Right lobe of liver (tissue), 6 donors: ENCODE measurements at regions not wholly inside any gene's neighbourhood (a gene's known extent, or its start where the extent isn't known, plus 50 kb on each side); places are given as distances from the start of the nearest gene placed in this dataset.

ENCODE experiments used
- ATAC-seq, 4 donors: fragments of 200-7000 bp; cut with Tn5 transposase; one replicate each; pipeline ENCODE4 v1.9.1; 2020; ENCODE audit warnings: mild to moderate bottlenecking in 4 of 4, moderate library complexity in 4 of 4
- DNase-seq, 3 donors: peaks; one replicate each; pipeline ENCODE4 v3.0.0-alpha.2; 2020
- H3K27ac ChIP-seq, 3 donors: fragments of 200-600 bp; one replicate each; pipeline ENCODE4 v1.8.0; 2022
- H3K27me3 ChIP-seq, 2 donors: fragments of 200-600 bp; one replicate each; pipeline ENCODE4 v1.8.0; 2022
- H3K36me3 ChIP-seq, 4 donors: fragments of 200-600 bp; sonication (generic) in 1 of 4; one replicate each; pipeline versions ENCODE4 v1.5.1 to v1.8.0; 2017 to 2022; ENCODE audit warnings: control low read depth in 1 of 4
- H3K4me1 ChIP-seq, 4 donors: fragments of 200-600 bp; sonication (generic) in 1 of 4; one replicate each; pipeline versions ENCODE4 v1.5.1 to v1.8.0; 2017 to 2022; ENCODE audit warnings: control low read depth in 1 of 4
- H3K4me3 ChIP-seq, 3 donors: fragments of 200-600 bp; one replicate each; pipeline ENCODE4 v1.8.0; 2022
- H3K9me3 ChIP-seq, 4 donors: fragments of 200-600 bp; sonication (generic) in 1 of 4; one replicate each; pipeline versions ENCODE4 v1.5.1 to v1.8.0; 2017 to 2022; ENCODE audit warnings: control low read depth in 1 of 4
- POLR2A ChIP-seq: fragments of 450-650 bp; IDR thresholded peaks from one replicate; pipeline ENCODE4 v1.6.1; 2017; ENCODE audit warnings: antibody characterized with exemption, mild to moderate bottlenecking
- WGBS: methylation state at CpG from one replicate; pipeline ENCODE4 v1.1.6; 2018; ENCODE audit warnings: low coverage, low lambda C conversion rate; ENCODE audit not compliant: insufficient coverage; ENCODE audit errors: missing lambda C conversion rate; 5-methylcytosine and 5-hydroxymethylcytosine counted together
- intact Hi-C, 2 donors: fragments of 100-400 bp; cut with DNase I; formaldehyde crosslinking; loops; one replicate each; pipeline versions ENCODE4 v1.11.2 to v1.14.1; 2022
- TF ChIP-seq, protein P1 (sequence below), 4 donors: fragments of 200-600 bp in 3 of 4; fragments of 450-650 bp in 1 of 4; IDR thresholded peaks; one replicate each; pipeline versions ENCODE4 v1.5.1 to v1.8.0; 2016 to 2022; ENCODE audit warnings: antibody characterized with exemption in 4 of 4, mild to moderate bottlenecking in 2 of 4
- donor health status: DM: no; HTN: yes; CAD: no.
- donor health status: DM: no; HTN: no; CAD: no.
- donor health status: DM: no; HTN: no; CAD: no.
- donor health status: DM: no; HTN: yes; CAD: no.
- donor health status: DM: no; HTN: yes; CAD: no.

DNA sequence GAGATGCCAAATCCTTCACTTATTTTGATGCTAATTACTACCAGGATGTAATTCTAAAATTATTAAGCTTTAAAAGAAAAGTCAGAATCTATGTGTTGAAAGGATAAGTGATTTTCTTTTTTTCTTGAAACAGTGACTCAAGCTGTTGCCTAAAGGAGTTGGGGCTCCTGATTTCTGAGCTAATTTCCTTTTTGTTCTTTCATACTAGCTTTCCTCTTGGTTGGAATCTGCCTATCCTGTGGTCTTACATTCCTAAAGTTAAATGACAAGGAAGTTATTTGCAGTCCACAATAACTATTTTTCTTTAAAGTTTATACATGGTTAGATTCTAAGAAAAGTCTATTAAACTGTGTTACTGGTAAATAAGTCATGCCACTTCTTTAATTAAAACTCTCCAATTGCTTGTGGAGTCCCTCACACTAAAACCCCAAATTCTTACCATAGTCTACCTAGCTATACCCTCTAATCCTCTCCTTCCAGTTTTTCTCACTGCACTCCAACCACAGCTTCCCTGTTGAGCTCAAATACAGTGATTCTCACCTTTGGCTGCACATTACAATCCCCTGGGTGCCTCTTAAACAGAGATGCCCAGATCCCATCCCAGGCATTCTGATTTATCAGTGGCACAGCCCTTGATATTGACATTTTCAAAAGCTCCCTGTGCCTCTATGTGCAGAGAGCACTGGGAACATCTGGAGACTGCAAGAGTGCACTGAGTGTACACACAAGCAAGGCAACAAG lies 63.3 kb upstream of the EFEMP1 start:
- intact Hi-C loops = no loop called here
- Histone ChIP-seq H3K36me3 (no peaks in the 10 kb centered on the region), H3K4me1 (no peaks in the 10 kb centered on the region), H3K4me3 (no peak overlapping the region), H3K27ac (no peak overlapping the region), H3K27me3 (no peaks in the 10 kb centered on the region), H3K9me3 (no peaks in the 10 kb centered on the region)
- TF ChIP-seq, protein P1, sequence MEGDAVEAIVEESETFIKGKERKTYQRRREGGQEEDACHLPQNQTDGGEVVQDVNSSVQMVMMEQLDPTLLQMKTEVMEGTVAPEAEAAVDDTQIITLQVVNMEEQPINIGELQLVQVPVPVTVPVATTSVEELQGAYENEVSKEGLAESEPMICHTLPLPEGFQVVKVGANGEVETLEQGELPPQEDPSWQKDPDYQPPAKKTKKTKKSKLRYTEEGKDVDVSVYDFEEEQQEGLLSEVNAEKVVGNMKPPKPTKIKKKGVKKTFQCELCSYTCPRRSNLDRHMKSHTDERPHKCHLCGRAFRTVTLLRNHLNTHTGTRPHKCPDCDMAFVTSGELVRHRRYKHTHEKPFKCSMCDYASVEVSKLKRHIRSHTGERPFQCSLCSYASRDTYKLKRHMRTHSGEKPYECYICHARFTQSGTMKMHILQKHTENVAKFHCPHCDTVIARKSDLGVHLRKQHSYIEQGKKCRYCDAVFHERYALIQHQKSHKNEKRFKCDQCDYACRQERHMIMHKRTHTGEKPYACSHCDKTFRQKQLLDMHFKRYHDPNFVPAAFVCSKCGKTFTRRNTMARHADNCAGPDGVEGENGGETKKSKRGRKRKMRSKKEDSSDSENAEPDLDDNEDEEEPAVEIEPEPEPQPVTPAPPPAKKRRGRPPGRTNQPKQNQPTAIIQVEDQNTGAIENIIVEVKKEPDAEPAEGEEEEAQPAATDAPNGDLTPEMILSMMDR (IDR thresholded peaks at IDR 0.05) = no peak
- no peak for TF ChIP-seq POLR2A
- ATAC-seq = no peak
- no peak for DNase-seq

- no peak overlapping the region for H3K4me3 ChIP-seq
- ATAC-seq (no peak), DNase-seq (no peak)
- intact Hi-C loops = no loop called here
- H3K27me3 ChIP-seq = no peaks in the 10 kb centered on the region
- no peaks in the 10 kb centered on the region for H3K9me3 ChIP-seq
- WGBS = 82% methylated on average over 6 of the region's 7 CpGs
- no peaks in the 10 kb centered on the region for H3K4me1 ChIP-seq
- H3K27ac ChIP-seq = no peak overlapping the region
- TF ChIP-seq, protein P1 (IDR thresholded peaks at IDR 0.05) = no peak
- TF ChIP-seq POLR2A = no peak
- H3K36me3 ChIP-seq = no peaks in the 10 kb centered on the region
Observed at GRCh38 chr2:55989405-55989804, 65.8 kb upstream of the EFEMP1 start.

GRCh38 chr2:55992455-55992854 lies 68.9 kb upstream of the EFEMP1 start:
- peak in 1 of 4 donors; percentile 30 for ATAC-seq

DNA sequence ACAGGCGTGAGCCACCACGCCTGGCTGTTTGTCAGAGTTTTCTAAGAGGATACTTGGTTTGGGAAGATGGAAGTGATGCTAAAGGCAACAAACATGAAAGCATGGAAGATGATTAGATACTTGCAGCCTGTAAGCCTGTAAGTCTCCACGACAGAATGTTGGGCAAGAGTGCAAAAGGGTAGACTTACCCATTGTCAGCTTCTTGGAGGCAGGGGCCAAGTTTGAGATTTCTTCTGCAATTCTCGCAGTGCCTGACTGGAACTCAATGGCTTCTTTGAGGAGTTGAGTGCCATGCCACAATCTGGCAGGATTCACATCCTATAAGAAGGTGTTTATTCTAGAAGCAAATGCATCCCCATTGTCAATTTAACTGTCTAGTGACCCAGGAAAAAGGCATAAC lies 70.1 kb upstream of the EFEMP1 start:
- no peaks in the 10 kb centered on the region for H3K9me3 ChIP-seq
- TF ChIP-seq, protein P1 (IDR thresholded peaks at IDR 0.05) = no peak
- no peak for TF ChIP-seq POLR2A
- WGBS = 80% methylated on average over 3 of the region's 4 CpGs
- H3K27ac ChIP-seq = no peak overlapping the region
- H3K36me3 ChIP-seq = no peaks in the 10 kb centered on the region
- ATAC-seq (no peak), DNase-seq (no peak)
- H3K4me1 ChIP-seq = no peaks in the 10 kb centered on the region
- H3K4me3 ChIP-seq = no peak overlapping the region
- intact Hi-C loops = no loop called here
- no peaks in the 10 kb centered on the region for H3K27me3 ChIP-seq

More at GRCh38 chr2:55992455-55992854, 68.9 kb upstream of the EFEMP1 start:
- intact Hi-C loops = no loop called here
- DNase-seq = no peak
- no peak overlapping the region for H3K27ac ChIP-seq
- H3K4me1 ChIP-seq = no peaks in the 10 kb centered on the region
- no peak for TF ChIP-seq POLR2A
- H3K36me3 ChIP-seq = no peaks in the 10 kb centered on the region
- H3K27me3 ChIP-seq = no peaks in the 10 kb centered on the region
- WGBS = 45% methylated on average over 4 of the region's 4 CpGs
- no peaks in the 10 kb centered on the region for H3K9me3 ChIP-seq
- H3K4me3 ChIP-seq = no peak overlapping the region

- intact Hi-C loops = no loop called here
- DNase-seq (no peak), ATAC-seq (no peak)
- H3K4me3 ChIP-seq = no peak overlapping the region
- no peaks in the 10 kb centered on the region for H3K36me3 ChIP-seq
- H3K9me3 ChIP-seq = no peaks in the 10 kb centered on the region
- no peak overlapping the region for H3K27ac ChIP-seq
- TF ChIP-seq, protein P1 (IDR thresholded peaks at IDR 0.05) = no peak
- no peak for TF ChIP-seq POLR2A
- 50% methylated on average over 1 of the region's 1 CpG for WGBS
- no peaks in the 10 kb centered on the region for H3K4me1 ChIP-seq
- H3K27me3 ChIP-seq = no peaks in the 10 kb centered on the region
Observed at GRCh38 chr2:55995211-55995610, 71.6 kb upstream of the EFEMP1 start.
